Hematopoietic multipotent progenitor cell treated with erythropoietin and hydrocortisone succinate and interleukin-3 and kit ligand, for 17 days (in vitro differentiated cells): ENCODE measurements at regions not wholly inside any gene's neighbourhood (a gene's known extent, or its start where the extent isn't known, plus 50 kb on each side); places are given as distances from the start of the nearest gene placed in this dataset.
"Not testable (repeated sequence)": the region's sequence is repeated elsewhere in the genome, so short reads cannot be mapped to it uniquely, and the experiment has no call there.

Source experiments
- DNase-seq: peaks from one replicate; pipeline ENCODE4 v3.0.0-alpha.2; 2015; ENCODE audit warnings: low spot score

GRCh38 chr16:9647981-9648701 lies 534.1 kb downstream of the GRIN2A start:
- no peak for DNase-seq

DNA sequence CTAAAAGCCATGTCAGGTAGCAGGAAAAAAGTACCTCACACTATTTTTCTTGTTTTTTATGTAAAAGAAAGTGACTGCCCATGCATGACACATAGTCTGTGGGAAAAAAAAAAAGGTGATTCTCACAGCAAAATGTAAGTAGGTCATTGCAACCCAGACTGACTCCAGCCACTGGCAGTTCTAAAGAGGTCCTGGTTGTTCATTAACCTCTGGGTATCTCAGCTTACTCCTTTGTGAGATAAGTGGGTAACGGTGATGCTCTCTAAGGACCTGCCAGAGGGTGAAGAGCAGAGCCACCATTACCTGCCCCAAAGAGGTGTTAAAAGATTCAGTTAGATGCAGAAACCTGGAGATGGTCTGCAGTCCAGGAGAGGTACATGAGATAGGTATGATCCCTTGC lies 531.9 kb downstream of the GRIN2A start:
- no peak for DNase-seq

DNA sequence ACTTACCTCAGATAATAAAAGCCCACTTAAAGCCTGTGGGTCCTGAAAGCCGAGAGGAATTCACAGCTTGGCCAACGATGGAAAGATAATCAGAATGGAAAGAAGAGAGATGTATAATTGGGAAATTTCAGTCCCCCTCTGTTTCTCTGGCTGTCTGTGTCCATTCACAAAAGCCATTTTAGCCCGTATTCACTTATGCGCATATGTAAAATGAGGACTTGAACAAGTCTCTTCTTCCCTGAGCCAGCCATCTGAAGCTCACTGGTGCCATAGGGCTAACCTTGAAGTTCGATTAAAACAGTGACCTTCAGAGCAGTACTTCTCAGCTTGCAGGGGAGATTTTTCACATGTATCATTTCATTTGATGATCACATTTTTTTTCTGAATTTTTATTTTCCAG lies 527.2 kb downstream of the GRIN2A start:
- no peak for DNase-seq

DNA sequence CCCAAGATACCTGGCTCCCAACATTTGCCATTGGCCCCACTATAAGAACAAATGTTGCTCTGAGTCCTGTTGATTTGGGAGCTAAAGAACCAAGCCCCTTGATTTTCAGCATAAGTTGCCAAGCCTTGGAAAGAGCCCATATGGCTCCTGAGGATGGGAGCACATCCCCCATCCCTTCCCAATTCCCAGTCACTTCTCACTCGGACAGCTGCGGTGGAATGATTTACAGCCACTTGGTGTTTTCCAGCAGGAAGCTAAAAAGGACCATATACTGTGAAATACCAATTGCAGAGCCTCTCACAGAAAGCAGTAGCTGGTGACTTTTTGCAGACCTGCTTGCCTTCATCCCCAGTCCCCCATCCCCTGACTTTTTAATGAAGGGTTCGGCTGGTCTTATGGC lies 524.6 kb downstream of the GRIN2A start:
- DNase-seq, result no peak

GRCh38 chr16:9658164-9658563 lies 524.1 kb downstream of the GRIN2A start:
- no peak for DNase-seq

DNA sequence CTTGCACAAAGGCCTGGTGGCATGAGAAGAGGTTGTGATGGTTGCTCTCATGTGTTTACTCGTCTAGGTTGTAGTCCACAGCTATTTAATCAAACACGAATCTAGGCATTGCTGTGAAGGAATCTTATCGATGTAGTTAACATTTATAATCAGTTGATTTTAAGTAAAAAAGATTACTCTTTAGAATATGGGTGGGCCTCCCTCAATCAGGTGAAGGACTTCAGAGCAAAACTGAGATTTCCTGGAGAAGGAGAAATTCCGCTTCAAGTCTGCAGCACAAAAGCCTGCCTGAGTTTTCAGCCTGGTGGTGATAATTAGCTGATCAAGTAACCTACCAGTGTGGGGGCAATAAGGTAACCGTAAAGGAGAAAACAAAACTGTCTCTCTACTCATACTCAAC lies 523.6 kb downstream of the GRIN2A start:
- DNase-seq, result no peak

GRCh38 chr16:9660898-9661297 lies 521.3 kb downstream of the GRIN2A start:
- no peak for DNase-seq

GRCh38 chr16:9661336-9662017 lies 520.8 kb downstream of the GRIN2A start:
- DNase-seq, result no peak

DNA sequence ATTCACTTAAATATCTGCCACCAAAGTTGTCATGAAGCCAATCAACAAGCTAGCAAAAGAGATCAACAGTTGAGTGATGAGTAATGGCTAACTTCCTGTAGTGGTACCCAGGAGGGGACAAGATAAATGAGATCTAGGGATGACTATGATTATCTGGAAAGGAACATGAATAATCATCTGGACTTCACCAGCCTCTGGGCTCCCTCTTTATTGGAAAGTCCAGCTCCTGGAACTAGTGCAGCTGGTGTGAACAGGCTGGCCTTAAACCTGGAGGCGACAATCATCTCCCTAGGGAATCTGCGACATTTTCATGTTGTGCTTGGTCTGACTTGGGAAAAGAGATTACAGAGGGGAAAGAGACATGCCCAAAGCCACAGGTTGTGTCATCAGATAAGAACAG lies 518.6 kb downstream of the GRIN2A start:
- no peak for DNase-seq

GRCh38 chr16:9665851-9666271 lies 516.4 kb downstream of the GRIN2A start:
- DNase-seq, result no peak

- no peak for DNase-seq
Observed at GRCh38 chr16:9666834-9667480, 515.3 kb downstream of the GRIN2A start.

- no peak for DNase-seq
Observed at GRCh38 chr16:9670033-9670432, 512.2 kb downstream of the GRIN2A start.

DNA sequence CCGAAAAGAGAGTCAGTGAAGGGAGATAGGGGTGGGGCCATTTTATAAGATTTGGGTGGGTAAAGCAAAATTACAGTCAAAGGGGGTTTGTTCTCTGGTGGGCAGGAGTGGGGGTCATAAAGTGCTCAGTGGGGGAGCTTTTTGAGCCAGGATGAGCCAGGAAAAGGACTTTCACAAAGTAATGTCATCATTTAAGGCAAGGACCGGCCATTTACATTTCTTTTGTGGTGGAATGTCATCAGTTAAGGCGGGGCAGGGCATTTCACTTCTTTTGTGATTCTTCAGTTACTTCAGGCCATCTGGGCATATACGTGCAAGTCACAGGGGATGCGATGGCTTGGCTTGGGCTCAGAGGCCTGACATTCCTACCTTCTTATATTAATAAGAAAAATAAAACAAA lies 511.6 kb downstream of the GRIN2A start:
- DNase-seq, result not testable (repeated sequence)

GRCh38 chr16:9676560-9677300 lies 505.5 kb downstream of the GRIN2A start:
- not testable (repeated sequence) for DNase-seq

GRCh38 chr16:9677301-9677653 lies 505.0 kb downstream of the GRIN2A start:
- no peak for DNase-seq

- no peak for DNase-seq
Observed at GRCh38 chr16:9679213-9679767, 502.9 kb downstream of the GRIN2A start.

DNA sequence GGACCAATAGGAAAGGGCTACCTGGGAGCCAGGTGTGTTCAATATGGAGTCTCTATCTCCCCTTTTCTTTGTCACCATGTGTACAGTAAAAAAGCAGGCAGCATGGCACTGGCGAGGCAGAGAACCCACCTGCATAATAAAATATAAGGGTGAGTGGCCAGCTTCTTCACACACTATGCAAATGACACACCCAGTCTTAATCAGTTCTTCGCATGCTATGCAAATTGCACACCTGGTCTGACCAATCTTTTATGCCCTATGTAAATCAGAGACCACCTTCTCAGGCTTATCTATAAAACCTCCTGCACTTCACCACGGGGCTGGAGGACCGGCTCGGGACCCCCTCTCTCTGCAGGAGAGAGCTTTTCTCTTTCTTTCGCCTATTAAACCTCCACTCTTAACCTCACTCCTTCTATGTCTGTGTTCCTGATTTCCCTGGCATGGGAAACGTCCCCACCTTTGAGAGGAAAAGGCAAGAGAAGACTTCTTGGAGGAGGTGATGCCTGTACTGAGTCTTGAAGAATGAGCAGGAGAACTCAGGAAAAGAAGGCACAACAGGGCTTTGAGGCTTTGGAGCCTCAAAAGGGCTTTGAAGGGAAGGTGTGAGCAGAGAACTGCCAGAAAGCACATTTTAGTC lies 502.1 kb downstream of the GRIN2A start:
- no peak for DNase-seq

DNA sequence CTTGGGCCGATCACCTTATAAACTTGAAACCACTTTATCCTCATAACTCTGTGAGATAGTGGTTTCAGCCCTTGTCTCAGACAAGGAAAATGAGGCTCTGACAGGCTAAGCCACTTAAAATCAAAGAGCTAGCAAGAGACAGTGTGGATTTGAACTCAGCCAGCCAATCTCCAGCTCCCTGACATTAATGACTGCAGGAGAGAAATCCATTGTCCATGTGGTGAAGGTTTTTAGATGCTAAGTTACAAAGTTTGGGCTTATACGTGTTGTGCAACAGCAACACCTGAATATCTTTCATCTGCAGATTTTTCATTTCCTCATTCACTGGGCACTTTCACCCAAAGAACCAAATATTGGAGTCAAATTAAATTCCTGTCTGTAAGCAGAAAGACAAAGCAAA lies 501.3 kb downstream of the GRIN2A start:
- DNase-seq, result no peak

DNA sequence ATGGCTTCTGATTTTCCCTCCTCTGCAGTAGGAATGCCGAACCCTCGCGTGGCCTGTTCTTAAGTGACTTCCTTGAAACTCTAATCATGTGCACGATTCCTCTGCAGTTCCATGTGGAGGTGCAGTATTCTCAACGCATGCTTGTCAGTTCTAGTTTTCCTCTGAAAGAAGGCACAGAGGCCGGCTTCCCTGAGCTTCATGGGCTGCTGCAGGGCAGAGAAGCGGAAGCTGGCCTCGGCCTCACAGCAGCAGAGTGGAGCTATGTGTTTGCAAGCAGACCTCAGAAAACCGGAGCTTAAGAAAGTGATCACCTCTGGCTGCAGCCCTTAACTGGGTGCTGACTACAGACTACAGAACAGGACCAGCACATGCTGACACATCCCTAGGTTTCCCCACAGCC lies 500.7 kb downstream of the GRIN2A start:
- no peak for DNase-seq

DNA sequence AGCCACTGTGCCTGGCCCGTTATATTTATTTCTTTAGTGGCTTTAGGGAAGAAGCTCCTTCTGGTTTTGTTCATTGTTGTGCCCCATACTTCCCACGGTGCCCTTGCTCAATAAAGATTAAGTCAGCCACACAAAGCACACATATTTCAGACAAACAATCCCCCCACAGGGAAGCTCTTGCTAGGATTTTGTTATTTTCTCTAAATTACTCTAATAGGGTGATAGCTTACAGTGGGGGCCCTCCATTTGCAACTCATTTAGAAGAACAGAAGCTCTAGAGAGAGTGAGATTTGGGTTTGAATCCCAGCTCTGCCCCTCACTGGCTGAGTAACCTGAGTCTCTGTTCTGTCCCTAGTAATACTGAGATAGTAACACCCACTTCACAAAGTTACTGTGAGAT lies 499.9 kb downstream of the GRIN2A start:
- no peak for DNase-seq

DNA sequence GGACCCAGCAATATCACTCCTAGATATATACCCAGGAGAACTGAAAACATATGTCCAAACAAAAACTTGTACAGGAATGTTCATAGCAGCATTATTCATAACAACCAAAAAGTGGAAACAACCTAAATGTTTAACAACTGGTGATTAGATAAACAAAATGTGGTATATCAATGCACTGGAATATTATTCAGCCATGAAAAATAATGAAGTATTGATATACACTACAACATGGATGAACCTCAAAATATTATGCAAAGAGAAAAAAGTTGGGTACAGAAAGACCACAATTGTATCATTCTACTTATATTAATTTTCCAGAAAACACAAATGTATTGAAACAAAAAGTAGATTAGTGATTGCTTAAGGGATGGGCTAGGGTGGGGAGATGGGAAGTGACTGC lies 498.6 kb downstream of the GRIN2A start:
- no peak for DNase-seq

- DNase-seq, result no peak
Observed at GRCh38 chr16:9687737-9688319, 494.4 kb downstream of the GRIN2A start.
